ENCODE measurements at regions not wholly inside any gene's neighbourhood (a gene's known extent, or its start where the extent isn't known, plus 50 kb on each side); places are given as distances from the start of the nearest gene placed in this dataset.
"Not testable (repeated sequence)": the region's sequence is repeated elsewhere in the genome, so short reads cannot be mapped to it uniquely, and the experiment has no call there.

DNA sequence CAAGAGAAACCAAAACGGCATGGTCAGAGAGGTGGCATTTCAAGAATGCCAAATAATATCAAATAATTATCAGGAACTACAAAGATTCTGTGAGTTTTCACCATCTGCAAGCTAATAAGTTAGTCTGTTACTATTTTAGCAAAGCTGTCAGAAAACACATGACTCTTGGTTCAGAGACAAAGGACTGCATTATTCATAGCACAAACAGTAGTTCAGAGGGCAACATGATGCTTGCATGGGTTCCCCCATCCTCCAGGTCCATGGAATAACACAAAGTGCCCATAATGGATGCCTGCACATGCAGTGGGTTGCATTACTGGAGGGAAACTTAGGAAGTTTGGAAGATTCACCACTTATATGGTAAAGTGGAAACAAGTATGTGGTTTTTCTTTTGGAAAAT lies 228.8 kb upstream of the ALCAM start:
- H3K4me3 ChIP-seq (ENCODE audit: low read depth, low read length): no peak overlapping the region
- TF ChIP-seq, protein P1, sequence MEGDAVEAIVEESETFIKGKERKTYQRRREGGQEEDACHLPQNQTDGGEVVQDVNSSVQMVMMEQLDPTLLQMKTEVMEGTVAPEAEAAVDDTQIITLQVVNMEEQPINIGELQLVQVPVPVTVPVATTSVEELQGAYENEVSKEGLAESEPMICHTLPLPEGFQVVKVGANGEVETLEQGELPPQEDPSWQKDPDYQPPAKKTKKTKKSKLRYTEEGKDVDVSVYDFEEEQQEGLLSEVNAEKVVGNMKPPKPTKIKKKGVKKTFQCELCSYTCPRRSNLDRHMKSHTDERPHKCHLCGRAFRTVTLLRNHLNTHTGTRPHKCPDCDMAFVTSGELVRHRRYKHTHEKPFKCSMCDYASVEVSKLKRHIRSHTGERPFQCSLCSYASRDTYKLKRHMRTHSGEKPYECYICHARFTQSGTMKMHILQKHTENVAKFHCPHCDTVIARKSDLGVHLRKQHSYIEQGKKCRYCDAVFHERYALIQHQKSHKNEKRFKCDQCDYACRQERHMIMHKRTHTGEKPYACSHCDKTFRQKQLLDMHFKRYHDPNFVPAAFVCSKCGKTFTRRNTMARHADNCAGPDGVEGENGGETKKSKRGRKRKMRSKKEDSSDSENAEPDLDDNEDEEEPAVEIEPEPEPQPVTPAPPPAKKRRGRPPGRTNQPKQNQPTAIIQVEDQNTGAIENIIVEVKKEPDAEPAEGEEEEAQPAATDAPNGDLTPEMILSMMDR (IDR thresholded peaks at IDR 0.05; ENCODE audit: low read depth, low read length, missing control alignments): no peak
- no peak for DNase-seq (ENCODE audit: low read depth)

DNA sequence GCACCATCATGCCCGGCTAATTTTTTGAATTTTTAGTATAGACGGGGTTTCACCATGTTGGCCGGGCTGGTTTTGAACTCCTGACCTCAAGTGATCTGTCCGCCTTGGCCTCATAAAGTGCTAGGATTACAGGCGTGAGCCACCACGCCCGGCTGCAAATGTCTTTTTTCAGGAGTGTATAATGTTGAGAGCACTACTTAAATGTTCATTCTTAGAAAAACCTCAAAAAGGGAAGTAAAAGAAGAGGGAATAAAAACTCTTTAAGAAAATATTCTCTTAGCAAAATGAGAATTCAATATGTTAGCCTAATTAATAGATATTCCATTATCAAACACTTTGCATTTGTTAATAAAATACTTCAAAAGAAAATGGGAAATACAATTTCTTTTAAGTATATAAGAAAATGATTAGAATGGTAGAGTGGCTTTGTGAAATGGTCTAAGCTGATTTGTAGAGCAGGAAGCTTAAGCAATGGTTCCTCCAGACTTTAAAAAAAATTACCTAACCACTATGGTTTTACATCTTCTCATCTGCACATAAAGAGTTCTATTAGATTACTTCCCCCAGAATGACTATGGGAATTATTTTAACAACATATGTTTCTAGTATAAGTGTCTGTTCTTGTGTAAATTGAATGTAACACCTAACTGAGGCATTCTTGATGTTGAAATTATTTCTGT lies 226.7 kb upstream of the ALCAM start:
- TF ChIP-seq, protein P1 (IDR thresholded peaks at IDR 0.05; ENCODE audit: low read depth, low read length, missing control alignments): no peak
- DNase-seq (ENCODE audit: low read depth): no peak
- no peak overlapping the region for H3K4me3 ChIP-seq (ENCODE audit: low read depth, low read length)

DNA sequence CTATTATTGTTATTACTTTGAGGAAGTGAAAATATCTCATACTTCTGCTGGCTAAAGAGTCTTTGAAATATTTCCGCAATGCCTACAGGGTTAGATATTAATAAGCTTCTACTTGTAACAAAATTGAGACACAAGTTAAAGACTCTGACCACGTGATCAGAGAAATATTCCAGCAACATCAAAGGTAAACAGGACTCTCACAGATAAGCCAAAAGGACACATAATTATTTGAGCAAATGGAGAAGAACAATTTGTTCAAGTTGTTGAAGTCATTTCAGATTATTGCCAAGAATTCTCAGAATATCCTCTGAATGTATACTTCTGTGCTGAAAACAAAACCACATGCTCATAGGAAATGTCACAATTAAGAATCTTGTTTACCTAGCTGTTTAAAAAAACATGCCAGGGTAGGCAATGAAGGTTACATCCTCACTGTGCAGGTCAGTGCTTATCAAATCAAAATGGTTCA lies 225.8 kb upstream of the ALCAM start:
- TF ChIP-seq, protein P1 (IDR thresholded peaks at IDR 0.05; ENCODE audit: low read depth, low read length, missing control alignments): no peak
- DNase-seq (ENCODE audit: low read depth): no peak

DNA sequence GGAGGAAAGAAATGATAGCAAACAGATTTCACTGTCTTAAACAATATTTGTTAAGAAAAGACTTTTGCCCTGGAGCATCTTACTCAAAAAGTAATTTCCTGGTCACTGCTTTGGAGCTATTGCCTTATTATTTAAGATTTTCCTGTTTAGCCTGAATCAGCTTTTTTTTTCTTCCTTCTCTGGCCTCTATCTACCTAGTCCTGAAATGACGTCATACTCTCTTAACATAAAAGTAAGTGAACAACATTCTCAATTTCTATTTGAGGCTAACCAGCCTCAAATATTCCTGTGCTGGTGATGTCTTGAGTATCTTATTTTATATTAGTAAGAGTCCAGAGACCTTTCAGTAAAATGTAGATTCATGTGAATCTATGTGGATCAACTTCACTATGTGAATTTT lies 221.9 kb upstream of the ALCAM start:
- TF ChIP-seq, protein P1 (IDR thresholded peaks at IDR 0.05; ENCODE audit: low read depth, low read length, missing control alignments): no peak
- no peak for DNase-seq (ENCODE audit: low read depth)
- H3K4me3 ChIP-seq (ENCODE audit: low read depth, low read length): no peak overlapping the region

More for the DNA sequence above, 225.8 kb upstream of the ALCAM start:
- no peak overlapping the region for H3K4me3 ChIP-seq (ENCODE audit: low read depth, low read length)

DNA sequence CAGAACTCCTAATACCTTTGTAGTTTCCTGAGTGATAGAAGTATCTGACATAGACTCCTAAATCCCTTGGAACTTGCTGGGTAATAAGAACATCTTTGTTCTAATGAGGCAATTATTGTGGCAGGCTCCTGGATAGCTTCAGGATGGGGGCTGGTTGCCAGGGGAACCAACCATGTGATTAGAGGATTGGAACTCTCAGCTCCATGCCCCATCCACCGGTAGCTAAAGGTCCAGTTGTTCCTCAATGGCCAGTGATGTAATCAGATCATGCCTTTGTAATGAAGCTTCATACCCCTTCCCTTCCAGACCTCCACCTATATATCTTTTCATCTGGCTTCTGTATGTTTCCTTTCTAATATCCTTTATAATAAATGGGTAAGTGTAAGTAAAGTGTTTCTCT lies 221.2 kb upstream of the ALCAM start:
- H3K4me3 ChIP-seq (ENCODE audit: low read depth, low read length): no peak overlapping the region
- TF ChIP-seq, protein P1 (IDR thresholded peaks at IDR 0.05; ENCODE audit: low read depth, low read length, missing control alignments): no peak
- DNase-seq (ENCODE audit: low read depth): no peak

DNA sequence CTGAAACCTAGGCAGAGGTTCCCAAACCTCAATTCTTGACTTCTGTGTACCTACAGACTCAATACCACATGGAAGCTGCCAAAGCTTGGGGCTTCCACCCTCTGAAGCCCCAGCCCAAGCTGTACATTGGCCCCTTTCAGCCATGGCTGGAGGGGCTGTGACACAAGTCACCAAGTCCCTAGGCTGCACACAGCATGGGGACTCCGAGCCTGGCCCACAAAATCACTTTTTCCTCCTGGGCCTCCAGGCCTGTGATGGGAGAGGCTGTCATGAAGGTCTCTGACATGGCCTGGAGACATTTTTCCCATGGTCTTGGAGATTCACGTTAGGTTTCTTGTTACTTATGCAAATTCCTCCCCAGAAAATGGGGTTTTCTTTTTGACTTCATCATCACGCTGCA lies 217.5 kb upstream of the ALCAM start:
- H3K4me3 ChIP-seq (ENCODE audit: low read depth, low read length); DNase-seq (ENCODE audit: low read depth): not testable (repeated sequence)

DNA sequence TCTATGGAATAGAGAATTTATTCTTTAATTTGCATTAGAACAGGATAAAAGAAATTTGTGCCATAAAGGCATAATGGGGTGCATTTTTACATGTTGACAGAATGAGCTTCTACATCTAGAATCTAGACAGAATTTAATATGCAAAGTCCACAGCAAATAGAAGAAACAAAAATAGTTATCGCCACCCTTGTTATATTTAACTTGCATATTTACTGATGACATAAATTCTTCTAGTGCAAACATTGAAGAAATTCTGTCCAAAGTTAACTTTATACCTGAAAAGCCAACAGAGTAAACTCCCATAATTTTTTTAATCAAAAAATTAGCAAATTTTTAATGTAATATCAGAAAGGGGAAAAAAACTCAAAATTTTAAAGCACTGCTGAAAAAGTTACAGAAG lies 213.7 kb upstream of the ALCAM start:
- no peak for DNase-seq (ENCODE audit: low read depth)
- H3K4me3 ChIP-seq (ENCODE audit: low read depth, low read length): no peak overlapping the region
- TF ChIP-seq, protein P1 (IDR thresholded peaks at IDR 0.05; ENCODE audit: low read depth, low read length, missing control alignments): no peak

All from GM12864 (cell line).